ENCODE measurements at regions not wholly inside any gene's neighbourhood (a gene's known extent, or its start where the extent isn't known, plus 50 kb on each side); places are given as distances from the start of the nearest gene placed in this dataset.

DNA sequence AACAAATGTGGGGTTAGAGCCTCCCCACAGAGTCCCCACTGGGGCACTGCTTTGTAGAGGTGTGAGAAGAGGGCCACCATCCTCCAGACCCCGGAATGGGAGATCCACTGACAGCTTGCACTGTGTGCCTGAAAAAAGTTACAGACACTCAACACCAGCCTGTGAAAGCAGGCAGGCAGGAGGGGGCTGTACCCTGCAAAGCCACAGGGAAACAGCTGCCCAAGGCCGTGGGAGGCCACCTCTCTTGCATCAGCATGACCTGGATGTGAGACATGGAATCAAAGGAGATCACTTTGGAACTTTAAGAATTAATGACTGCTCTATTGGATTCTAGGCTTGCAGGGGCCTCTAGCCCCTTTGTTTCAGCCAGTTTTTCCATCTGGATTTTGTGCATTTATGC is 782.3 kb downstream of the BRINP1 start:
- DNase-seq: no peak
- 75 to 80% methylated on average over 1 of the region's 2 CpGs for WGBS, 2 donors
- Histone ChIP-seq H3K4me3 (no peak overlapping the region), H3K27ac (no peak overlapping the region), H3K4me1 (no peaks in the 10 kb centered on the region), H3K36me3 (no peaks in the 10 kb centered on the region), H3K9me3 (no peaks in the 10 kb centered on the region), H3K27me3 (no peaks in the 10 kb centered on the region)
- intact Hi-C loops (cut with DNase I): no loop called here
- TF ChIP-seq, protein P1, sequence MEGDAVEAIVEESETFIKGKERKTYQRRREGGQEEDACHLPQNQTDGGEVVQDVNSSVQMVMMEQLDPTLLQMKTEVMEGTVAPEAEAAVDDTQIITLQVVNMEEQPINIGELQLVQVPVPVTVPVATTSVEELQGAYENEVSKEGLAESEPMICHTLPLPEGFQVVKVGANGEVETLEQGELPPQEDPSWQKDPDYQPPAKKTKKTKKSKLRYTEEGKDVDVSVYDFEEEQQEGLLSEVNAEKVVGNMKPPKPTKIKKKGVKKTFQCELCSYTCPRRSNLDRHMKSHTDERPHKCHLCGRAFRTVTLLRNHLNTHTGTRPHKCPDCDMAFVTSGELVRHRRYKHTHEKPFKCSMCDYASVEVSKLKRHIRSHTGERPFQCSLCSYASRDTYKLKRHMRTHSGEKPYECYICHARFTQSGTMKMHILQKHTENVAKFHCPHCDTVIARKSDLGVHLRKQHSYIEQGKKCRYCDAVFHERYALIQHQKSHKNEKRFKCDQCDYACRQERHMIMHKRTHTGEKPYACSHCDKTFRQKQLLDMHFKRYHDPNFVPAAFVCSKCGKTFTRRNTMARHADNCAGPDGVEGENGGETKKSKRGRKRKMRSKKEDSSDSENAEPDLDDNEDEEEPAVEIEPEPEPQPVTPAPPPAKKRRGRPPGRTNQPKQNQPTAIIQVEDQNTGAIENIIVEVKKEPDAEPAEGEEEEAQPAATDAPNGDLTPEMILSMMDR (IDR thresholded peaks at IDR 0.05): no peak
- TF ChIP-seq POLR2A (IDR thresholded peaks at IDR 0.05): no peak

DNA sequence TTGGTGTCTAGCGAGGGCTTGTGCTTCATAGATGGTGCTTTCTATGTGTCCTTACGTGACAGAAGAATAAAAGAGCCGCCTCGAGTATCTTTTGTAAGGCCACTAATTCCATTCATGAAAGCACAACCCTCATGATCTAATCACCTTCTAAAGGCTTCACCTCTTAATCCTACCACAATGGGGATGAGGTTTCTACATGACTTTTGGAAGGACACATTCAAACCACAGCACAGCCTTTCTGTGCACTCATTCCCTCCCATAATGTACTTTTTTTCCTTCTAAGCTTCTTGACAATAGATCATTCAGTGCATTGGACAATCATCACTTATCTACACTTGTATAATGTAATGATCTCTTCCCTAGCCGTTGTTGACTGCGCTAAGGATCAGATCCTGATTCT is 774.8 kb downstream of the BRINP1 start:
- no peak for DNase-seq
- Histone ChIP-seq H3K36me3 (no peaks in the 10 kb centered on the region), H3K4me1 (no peaks in the 10 kb centered on the region), H3K9me3 (no peaks in the 10 kb centered on the region), H3K27ac (no peak overlapping the region), H3K27me3 (no peaks in the 10 kb centered on the region), H3K4me3 (no peak overlapping the region)
- 65 to 73% methylated on average over 6 of the region's 6 CpGs for WGBS, 2 donors
- no peak for TF ChIP-seq POLR2A (IDR thresholded peaks at IDR 0.05)
- TF ChIP-seq, protein P1 (IDR thresholded peaks at IDR 0.05): no peak
- intact Hi-C loops (cut with DNase I): no loop called here

DNA sequence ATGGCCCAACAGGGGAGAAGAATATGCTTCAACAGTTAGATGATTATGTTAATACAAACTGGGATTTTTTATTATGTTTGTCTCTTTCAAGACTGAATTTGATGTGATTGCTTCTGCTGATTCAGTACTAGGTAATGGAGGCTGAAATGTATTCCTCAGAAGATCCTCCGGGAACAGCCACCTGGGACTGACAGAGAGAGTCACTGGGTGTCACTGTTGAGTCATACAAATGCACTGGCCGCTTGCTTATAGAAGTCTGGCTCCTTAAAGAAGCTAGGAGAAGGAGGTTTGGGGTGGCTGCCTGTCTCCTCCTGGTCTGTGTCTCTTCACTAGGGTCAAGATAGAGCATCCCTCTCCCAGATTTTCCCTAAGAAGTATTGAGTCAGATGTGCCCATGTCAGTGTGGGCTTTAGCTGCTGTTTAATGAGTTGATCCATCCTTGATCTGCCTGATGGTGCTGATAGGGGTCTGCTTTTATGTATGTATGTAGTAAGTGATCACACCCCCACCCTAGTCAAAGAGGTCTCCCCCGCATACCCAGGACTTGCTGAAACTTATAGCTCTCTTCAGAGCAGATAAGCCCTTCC is 773.4 kb downstream of the BRINP1 start:
- no peak for TF ChIP-seq POLR2A (IDR thresholded peaks at IDR 0.05)
- TF ChIP-seq, protein P1 (IDR thresholded peaks at IDR 0.05): peak in 3 of 6 experiments; percentile 9 to 34 (median 27)
- Histone ChIP-seq H3K36me3 (no peaks in the 10 kb centered on the region), H3K27ac (no peak overlapping the region), H3K4me1 (no peaks in the 10 kb centered on the region), H3K4me3 (no peak overlapping the region), H3K27me3 (no peaks in the 10 kb centered on the region), H3K9me3 (no peaks in the 10 kb centered on the region)
- DNase-seq: no peak
- WGBS, 2 donors: 17 to 20% methylated on average over 3 of the region's 3 CpGs
- intact Hi-C loops (cut with DNase I): no loop called here

DNA sequence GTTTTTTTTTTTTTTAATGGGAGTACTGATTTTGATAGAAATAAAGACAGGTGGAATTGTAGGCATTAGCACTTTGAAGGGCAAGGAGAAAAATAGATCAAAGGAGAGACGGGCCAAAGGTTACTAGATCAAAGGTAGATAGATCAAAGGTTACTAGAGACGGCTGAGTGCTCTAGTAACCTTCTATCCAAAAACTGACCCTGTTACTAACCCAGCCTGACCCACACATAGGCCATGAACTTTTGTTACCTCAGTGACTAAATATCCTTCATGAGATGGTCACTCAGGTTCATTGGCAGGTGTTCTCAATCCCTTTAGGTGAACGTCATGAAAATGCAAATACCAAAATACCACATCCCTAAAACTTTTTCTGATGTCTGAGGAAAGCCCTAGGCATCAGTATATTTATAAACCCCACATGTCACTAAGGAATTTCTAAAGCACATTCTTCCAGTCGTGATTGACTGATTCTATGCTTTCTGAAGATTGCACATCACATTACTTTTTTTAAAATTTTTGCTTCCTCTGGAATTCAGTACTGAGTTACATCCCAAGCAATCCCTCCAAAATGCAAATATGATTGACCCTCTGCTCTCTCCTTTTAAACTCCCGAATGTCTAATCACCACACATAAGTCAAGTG is 772.7 kb downstream of the BRINP1 start:
- intact Hi-C loops (cut with DNase I): no loop called here
- H3K27ac ChIP-seq: no peak overlapping the region
- WGBS, 2 donors: 32 to 57% methylated on average over 5 of the region's 5 CpGs
- H3K4me1 ChIP-seq: no peaks in the 10 kb centered on the region
- no peaks in the 10 kb centered on the region for H3K9me3 ChIP-seq
- H3K36me3 ChIP-seq: no peaks in the 10 kb centered on the region
- TF ChIP-seq, protein P1 (IDR thresholded peaks at IDR 0.05): no peak
- no peak for TF ChIP-seq POLR2A (IDR thresholded peaks at IDR 0.05)
- no peak for DNase-seq
- H3K4me3 ChIP-seq: no peak overlapping the region
- no peaks in the 10 kb centered on the region for H3K27me3 ChIP-seq

DNA sequence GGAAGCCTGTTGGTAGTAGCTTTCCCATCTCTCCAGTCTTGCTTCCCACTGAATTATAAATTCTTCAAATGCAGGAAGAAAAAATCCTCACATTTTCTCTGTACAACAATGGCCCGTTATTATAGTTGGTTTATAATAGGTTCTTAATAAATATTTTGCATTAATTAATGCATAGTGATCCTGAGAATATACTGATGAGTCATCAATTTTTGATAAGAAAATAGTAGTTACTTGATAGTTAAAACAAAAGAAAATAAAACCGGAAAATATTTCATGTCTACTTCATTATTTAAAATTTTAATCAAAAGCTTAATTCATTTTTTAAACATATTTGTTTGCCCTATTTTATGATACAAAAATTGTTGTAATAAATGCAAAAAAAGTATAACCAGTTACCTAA is 762.6 kb downstream of the BRINP1 start:
- no peaks in the 10 kb centered on the region for H3K27me3 ChIP-seq
- H3K4me1 ChIP-seq: no peaks in the 10 kb centered on the region
- H3K27ac ChIP-seq: no peak overlapping the region
- H3K36me3 ChIP-seq: no peaks in the 10 kb centered on the region
- no peaks in the 10 kb centered on the region for H3K9me3 ChIP-seq
- 83 to 89% methylated on average over 2 of the region's 2 CpGs for WGBS, 2 donors
- H3K4me3 ChIP-seq: no peak overlapping the region
- intact Hi-C loops (cut with DNase I): no loop called here
- TF ChIP-seq, protein P1 (IDR thresholded peaks at IDR 0.05): no peak
- no peak for TF ChIP-seq POLR2A (IDR thresholded peaks at IDR 0.05)
- DNase-seq: no peak
